GM12873 (cell line): ENCODE measurements at regions not wholly inside any gene's neighbourhood (a gene's known extent, or its start where the extent isn't known, plus 50 kb on each side); places are given as distances from the start of the nearest gene placed in this dataset.

Source experiments
- CTCF ChIP-seq: IDR thresholded peaks from 2 replicates; pipeline ENCODE4 v1.5.1; 2012; ENCODE audit warnings: low read depth, mild to moderate bottlenecking, moderate library complexity, low read length, control low read depth; ENCODE audit not compliant: insufficient read depth; ENCODE audit errors: missing control alignments

- no peak for TF ChIP-seq CTCF
Measured at GRCh38 chr12:71297930-71298329, 140.1 kb upstream of the TSPAN8 start.

GRCh38 chr12:71295953-71296352 lies 138.2 kb upstream of the TSPAN8 start:
- TF ChIP-seq CTCF: no peak

- TF ChIP-seq CTCF: no peak
Measured at GRCh38 chr12:71291746-71292145, 133.9 kb upstream of the TSPAN8 start.

GRCh38 chr12:71283883-71284282 lies 126.1 kb upstream of the TSPAN8 start:
- no peak for TF ChIP-seq CTCF

- no peak for TF ChIP-seq CTCF
Measured at GRCh38 chr12:71282925-71283324, 125.1 kb upstream of the TSPAN8 start.

GRCh38 chr12:71282020-71282419 lies 124.2 kb upstream of the TSPAN8 start:
- no peak for TF ChIP-seq CTCF

- no peak for TF ChIP-seq CTCF
Measured at GRCh38 chr12:71281425-71281824, 123.6 kb upstream of the TSPAN8 start.
